ENCODE measurements at regions not wholly inside any gene's neighbourhood (a gene's known extent, or its start where the extent isn't known, plus 50 kb on each side); places are given as distances from the start of the nearest gene placed in this dataset.
A peak's percentile ranks its signal among the peaks of the same experiment; 100 is the strongest.

GRCh38 chr14:71815110-71815509, 117.1 kb upstream of the RGS6 start:
- TF ChIP-seq, protein P1, sequence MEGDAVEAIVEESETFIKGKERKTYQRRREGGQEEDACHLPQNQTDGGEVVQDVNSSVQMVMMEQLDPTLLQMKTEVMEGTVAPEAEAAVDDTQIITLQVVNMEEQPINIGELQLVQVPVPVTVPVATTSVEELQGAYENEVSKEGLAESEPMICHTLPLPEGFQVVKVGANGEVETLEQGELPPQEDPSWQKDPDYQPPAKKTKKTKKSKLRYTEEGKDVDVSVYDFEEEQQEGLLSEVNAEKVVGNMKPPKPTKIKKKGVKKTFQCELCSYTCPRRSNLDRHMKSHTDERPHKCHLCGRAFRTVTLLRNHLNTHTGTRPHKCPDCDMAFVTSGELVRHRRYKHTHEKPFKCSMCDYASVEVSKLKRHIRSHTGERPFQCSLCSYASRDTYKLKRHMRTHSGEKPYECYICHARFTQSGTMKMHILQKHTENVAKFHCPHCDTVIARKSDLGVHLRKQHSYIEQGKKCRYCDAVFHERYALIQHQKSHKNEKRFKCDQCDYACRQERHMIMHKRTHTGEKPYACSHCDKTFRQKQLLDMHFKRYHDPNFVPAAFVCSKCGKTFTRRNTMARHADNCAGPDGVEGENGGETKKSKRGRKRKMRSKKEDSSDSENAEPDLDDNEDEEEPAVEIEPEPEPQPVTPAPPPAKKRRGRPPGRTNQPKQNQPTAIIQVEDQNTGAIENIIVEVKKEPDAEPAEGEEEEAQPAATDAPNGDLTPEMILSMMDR (IDR thresholded peaks at IDR 0.05; ENCODE audit: low read depth, low read length): no peak
- DNase-seq (ENCODE audit: low read depth, low spot score): no peak
- in situ Hi-C loops (cut with HindIII; ENCODE audit: low sequenced_read_pairs): no loop called here
- H3K4me3 ChIP-seq (ENCODE audit: low read depth, low read length): no peak overlapping the region

DNA sequence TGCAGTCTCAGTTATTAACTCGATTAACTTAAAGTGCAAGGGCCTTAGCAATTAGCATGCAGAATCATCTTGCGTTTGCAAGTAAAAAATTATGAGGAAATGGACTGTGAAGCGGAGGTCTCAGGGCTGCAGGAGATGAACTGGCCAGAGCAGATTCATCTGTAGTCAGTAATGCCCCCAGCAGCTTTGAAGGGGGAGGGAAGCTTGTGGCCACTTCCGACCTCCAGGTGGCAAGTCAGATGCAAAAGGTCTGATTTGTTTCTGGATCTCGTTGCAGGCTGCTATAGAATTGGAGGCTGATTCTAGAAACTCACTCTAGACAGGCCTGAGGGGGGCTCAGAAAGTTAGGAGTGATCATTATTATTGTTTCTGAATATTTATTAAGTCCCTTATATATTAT, 107.4 kb upstream of the RGS6 start:
- DNase-seq (ENCODE audit: low read depth, low spot score): no peak
- no peak overlapping the region for H3K4me3 ChIP-seq (ENCODE audit: low read depth, low read length)
- TF ChIP-seq, protein P1 (IDR thresholded peaks at IDR 0.05; ENCODE audit: low read depth, low read length): no peak
- in situ Hi-C loops (cut with HindIII; ENCODE audit: low sequenced_read_pairs): no loop called here

DNA sequence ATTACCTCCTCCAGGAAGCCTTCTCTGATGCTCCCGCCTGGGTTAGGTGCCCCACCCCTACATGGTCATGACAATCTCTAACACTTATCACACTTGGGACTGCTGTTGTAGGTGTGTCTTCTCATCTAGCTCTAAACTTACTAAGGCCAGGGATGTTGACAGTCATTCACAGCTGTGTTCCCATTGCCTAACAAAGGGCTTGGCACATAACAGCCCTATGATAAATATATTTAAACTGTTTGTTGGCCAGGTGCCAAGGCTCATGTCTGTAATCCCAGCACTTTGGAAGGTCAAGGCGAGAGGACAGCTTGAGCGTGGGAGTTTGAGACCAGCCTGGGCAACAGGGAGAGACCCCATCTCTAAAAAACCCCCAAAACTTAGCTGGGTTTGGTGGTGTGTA, 98.8 kb upstream of the RGS6 start:
- no peak overlapping the region for H3K4me3 ChIP-seq (ENCODE audit: low read depth, low read length)
- no peak for DNase-seq (ENCODE audit: low read depth, low spot score)
- TF ChIP-seq, protein P1 (IDR thresholded peaks at IDR 0.05; ENCODE audit: low read depth, low read length): no peak
- in situ Hi-C loops (cut with HindIII; ENCODE audit: low sequenced_read_pairs): no loop called here

GRCh38 chr14:71834284-71835204, 97.7 kb upstream of the RGS6 start:
- DNase-seq (ENCODE audit: low read depth, low spot score): no peak
- no peak overlapping the region for H3K4me3 ChIP-seq (ENCODE audit: low read depth, low read length)
- in situ Hi-C loops (cut with HindIII; ENCODE audit: low sequenced_read_pairs): no loop called here
- TF ChIP-seq, protein P1 (IDR thresholded peaks at IDR 0.05; ENCODE audit: low read depth, low read length): no peak

GRCh38 chr14:71852181-71852580, 80.0 kb upstream of the RGS6 start:
- no peak for DNase-seq (ENCODE audit: low read depth, low spot score)
- in situ Hi-C loops (cut with HindIII; ENCODE audit: low sequenced_read_pairs): no loop called here
- no peak overlapping the region for H3K4me3 ChIP-seq (ENCODE audit: low read depth, low read length)
- TF ChIP-seq, protein P1 (IDR thresholded peaks at IDR 0.05; ENCODE audit: low read depth, low read length): no peak

DNA sequence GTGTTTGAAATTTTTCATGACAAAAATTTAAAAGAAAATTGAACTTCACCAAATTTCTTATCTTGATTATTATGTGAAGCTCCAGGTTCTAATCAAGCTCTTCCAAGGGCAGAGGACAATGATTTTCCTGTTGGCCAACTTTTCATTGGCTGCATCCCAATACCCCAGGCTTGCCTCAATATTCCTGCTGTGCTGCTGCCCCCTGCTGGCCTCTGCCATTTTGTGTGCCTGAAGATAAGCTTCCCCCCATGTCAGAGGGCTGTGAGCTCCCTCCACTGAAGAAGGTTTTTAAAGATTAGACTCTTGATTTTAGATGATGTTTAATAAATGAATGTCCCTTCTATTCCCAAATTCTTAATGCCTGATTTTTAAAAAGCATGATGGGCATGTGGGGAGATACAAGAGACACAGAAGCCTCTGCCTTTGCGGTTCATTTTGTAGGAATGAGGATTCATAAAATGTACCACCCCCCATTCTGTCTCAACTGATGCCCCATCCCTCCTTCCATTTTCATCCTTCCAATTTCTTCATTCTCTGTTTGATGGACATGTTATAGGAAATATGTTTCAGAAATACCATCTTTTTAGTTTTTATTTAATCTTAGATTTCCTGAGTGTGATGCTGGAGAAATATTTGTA, 76.7 kb upstream of the RGS6 start:
- DNase-seq (ENCODE audit: low read depth, low spot score): peak; percentile 69
- TF ChIP-seq, protein P1 (IDR thresholded peaks at IDR 0.05; ENCODE audit: low read depth, low read length): peak; percentile 81
- H3K4me3 ChIP-seq (ENCODE audit: low read depth, low read length): no peak overlapping the region
- in situ Hi-C loops (cut with HindIII; ENCODE audit: low sequenced_read_pairs): no loop called here

All from astrocyte of the spinal cord (primary cell).